ENCODE measurements at regions not wholly inside any gene's neighbourhood (a gene's known extent, or its start where the extent isn't known, plus 50 kb on each side); places are given as distances from the start of the nearest gene placed in this dataset.

DNA sequence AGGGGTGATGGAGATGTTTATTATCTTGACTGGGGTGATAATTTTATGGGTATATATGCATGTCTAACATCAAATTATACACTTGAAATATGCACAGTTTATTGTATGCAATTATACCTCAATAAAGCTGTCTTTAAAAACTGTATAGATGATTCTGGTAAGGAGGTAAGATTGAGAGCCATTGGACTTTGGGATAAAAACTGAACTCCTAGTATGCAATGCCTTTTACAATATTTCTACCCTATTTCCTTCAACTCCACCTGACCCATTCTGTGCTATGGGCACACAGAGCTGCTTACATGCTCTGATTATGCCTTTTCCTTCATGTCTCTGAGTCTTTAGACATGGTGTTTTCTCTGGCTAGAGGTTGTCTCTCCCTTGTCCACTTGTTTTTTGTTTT, 63.9 kb upstream of the UGP2 start (continued):
- no peak for TF ChIP-seq IRF3 (IDR thresholded peaks at IDR 0.05)
- no peak for TF ChIP-seq EGR1 (IDR thresholded peaks at IDR 0.05; ENCODE audit: borderline replicate concordance in 1 of 2, low read depth in 2 of 2, low read length in 2 of 2)
- no peak for TF ChIP-seq RCOR1 (conservative IDR thresholded peaks at IDR 0.05; ENCODE audit: low read depth, low read length)
- no peak for TF ChIP-seq ZNF217 (IDR thresholded peaks at IDR 0.05)
- no peak for TF ChIP-seq CEBPB (IDR thresholded peaks at IDR 0.05; ENCODE audit: borderline replicate concordance in 1 of 2, low read depth in 2 of 2, low read length in 2 of 2)
- no peak for TF ChIP-seq CREB1 (IDR thresholded peaks at IDR 0.05; ENCODE audit: low read depth)

- no peaks in the 10 kb centered on the region for H3K36me3 ChIP-seq (ENCODE audit: control insufficient read depth in 2 of 2, insufficient read depth in 2 of 2, low read length in 1 of 2)
- no peak overlapping the region for H2AFZ ChIP-seq (ENCODE audit: control insufficient read depth, low read depth, low read length)
- no peak for ATAC-seq
- no peak overlapping the region for H3K9ac ChIP-seq (ENCODE audit: control insufficient read depth, insufficient read depth, low read length)
- in situ Hi-C loops (cut with MboI): no loop called here
- no peaks in the 10 kb centered on the region for H4K20me1 ChIP-seq (ENCODE audit: control insufficient read depth, insufficient read depth)
- FAIRE-seq: no peak
- H3K4me3 ChIP-seq: no peak overlapping the region
- no peaks in the 10 kb centered on the region for H3K79me2 ChIP-seq (ENCODE audit: control insufficient read depth, insufficient read depth, low read length)
- WGBS (ENCODE audit: insufficient coverage, insufficient replicate concordance, low lambda C conversion rate, missing lambda C conversion rate): 11% methylated on average over 2 of the region's 2 CpGs
- no peaks in the 10 kb centered on the region for H3K4me1 ChIP-seq (ENCODE audit: control insufficient read depth, insufficient read depth, low read length)
- POLR2A ChIA-PET: no interaction called here
- no peak overlapping the region for H3K4me2 ChIP-seq (ENCODE audit: control insufficient read depth, insufficient read depth)
- DNase-seq (ENCODE audit: low read depth, low spot score): no peak
- SMC1A ChIA-PET (ENCODE audit: uncharacterized antibody, unreplicated experiment): interaction anchor here (1.1 kb wide), 1 partner anchor 72 kb away, joined by 3 read pairs; no protein-coding TSS in a partner anchor
- H3K27me3 ChIP-seq (replicated peaks in 1 of 2; ENCODE audit: control insufficient read depth in 2 of 2, insufficient read depth in 2 of 2, low read length in 1 of 2): no peaks in the 10 kb centered on the region
- intact Hi-C loops (cut with micrococcal nuclease; ENCODE audit: unreplicated experiment): no loop called here
- RAD21 ChIA-PET (ENCODE audit: unreplicated experiment): no interaction called here
- CTCF ChIA-PET: no interaction called here
- BruUV-seq (replicated peaks): no TSS peak
- no peak for TF ChIP-seq MTA2 (IDR thresholded peaks at IDR 0.05; ENCODE audit: low read depth)
- no peak for TF ChIP-seq E2F4 (IDR thresholded peaks at IDR 0.05; ENCODE audit: low read depth, low read length)
- no peak for TF ChIP-seq CBX5 (IDR thresholded peaks at IDR 0.05; ENCODE audit: low read depth)
- no peaks in the 10 kb centered on the region for H3K9me3 ChIP-seq (replicated peaks; ENCODE audit: control insufficient read depth, insufficient read depth, low read length)
- H3K27ac ChIP-seq (ENCODE audit: control insufficient read depth, insufficient read depth): no peak overlapping the region
These were observed 63.3 kb upstream of the UGP2 start for GRCh38 chr2:63778391-63778790.

All from GM12878 (cell line).